ENCODE measurements at regions not wholly inside any gene's neighbourhood (a gene's known extent, or its start where the extent isn't known, plus 50 kb on each side); places are given as distances from the start of the nearest gene placed in this dataset.

- no peak overlapping the region for H3K4me3 Mint-ChIP-seq
- no peaks in the 10 kb centered on the region for H3K4me1 Mint-ChIP-seq (ENCODE audit: low read depth)
These were observed 445.0 kb upstream of the KIF2A start for GRCh38 chr5:61860978-61861377.

GRCh38 chr5:61866930-61867329 is 439.1 kb upstream of the KIF2A start:
- H3K27me3 Mint-ChIP-seq = no peaks in the 10 kb centered on the region
- H3K36me3 Mint-ChIP-seq (ENCODE audit: low read depth) = no peaks in the 10 kb centered on the region
- POLR2A ChIA-PET = no interaction called here
- no peak overlapping the region for H3K4me3 Mint-ChIP-seq
- DNase-seq (peak; percentile 18), ATAC-seq (peak; percentile 60)
- intact Hi-C loops (cut with micrococcal nuclease) = no loop called here
- CTCF ChIA-PET = no interaction called here
- no peak for TF ChIP-seq CTCF (IDR thresholded peaks at IDR 0.05)
- peaks cover 3% of the 10 kb centered on the region for H3K9me3 Mint-ChIP-seq
- H3K4me1 Mint-ChIP-seq (ENCODE audit: low read depth) = no peaks in the 10 kb centered on the region
- no peak overlapping the region for H3K27ac Mint-ChIP-seq

More at GRCh38 chr5:61860978-61861377, 445.0 kb upstream of the KIF2A start:
- TF ChIP-seq CTCF (IDR thresholded peaks at IDR 0.05) = no peak
- CTCF ChIA-PET = no interaction called here
- intact Hi-C loops (cut with micrococcal nuclease) = no loop called here
- peaks cover 1% of the 10 kb centered on the region for H3K27me3 Mint-ChIP-seq
- ATAC-seq (no peak), DNase-seq (no peak)
- H3K27ac Mint-ChIP-seq = no peak overlapping the region
- no peaks in the 10 kb centered on the region for H3K36me3 Mint-ChIP-seq (ENCODE audit: low read depth)
- POLR2A ChIA-PET = no interaction called here
- peaks cover 2% of the 10 kb centered on the region for H3K9me3 Mint-ChIP-seq

- no peak for ATAC-seq
- Mint-ChIP-seq H3K4me1 (ENCODE audit: low read depth) (no peaks in the 10 kb centered on the region), H3K27me3 (no peaks in the 10 kb centered on the region), H3K36me3 (ENCODE audit: low read depth) (peaks cover 2% of the 10 kb centered on the region), H3K27ac (no peak overlapping the region), H3K9me3 (peaks cover 9% of the 10 kb centered on the region), H3K4me3 (no peak overlapping the region)
- DNase-seq = no peak
- no peak for TF ChIP-seq CTCF (IDR thresholded peaks at IDR 0.05)
- ChIA-PET CTCF (no interaction called here), POLR2A (no interaction called here)
- intact Hi-C loops (cut with micrococcal nuclease) = no loop called here
These were observed 436.7 kb upstream of the KIF2A start for GRCh38 chr5:61869333-61869732.

- intact Hi-C loops (cut with micrococcal nuclease) = no loop called here
- Mint-ChIP-seq H3K4me1 (ENCODE audit: low read depth) (no peaks in the 10 kb centered on the region), H3K27ac (no peak overlapping the region), H3K36me3 (ENCODE audit: low read depth) (no peaks in the 10 kb centered on the region), H3K9me3 (no peaks in the 10 kb centered on the region), H3K27me3 (no peaks in the 10 kb centered on the region), H3K4me3 (no peak overlapping the region)
- no peak for TF ChIP-seq CTCF (IDR thresholded peaks at IDR 0.05)
- CTCF ChIA-PET = no interaction called here
- POLR2A ChIA-PET = no interaction called here
- ATAC-seq (no peak), DNase-seq (no peak)
These were observed 427.5 kb upstream of the KIF2A start for GRCh38 chr5:61878471-61878870.

- H3K27me3 Mint-ChIP-seq = no peaks in the 10 kb centered on the region
- no peak for ATAC-seq
- no peaks in the 10 kb centered on the region for H3K9me3 Mint-ChIP-seq
- H3K36me3 Mint-ChIP-seq (ENCODE audit: low read depth) = no peaks in the 10 kb centered on the region
- intact Hi-C loops (cut with micrococcal nuclease) = no loop called here
- no peak for DNase-seq
- H3K4me3 Mint-ChIP-seq = no peak overlapping the region
- TF ChIP-seq CTCF (IDR thresholded peaks at IDR 0.05) = no peak
- H3K27ac Mint-ChIP-seq = no peak overlapping the region
- ChIA-PET CTCF (no interaction called here), POLR2A (no interaction called here)
- no peaks in the 10 kb centered on the region for H3K4me1 Mint-ChIP-seq (ENCODE audit: low read depth)
These were observed 424.1 kb upstream of the KIF2A start for GRCh38 chr5:61881821-61882487.

All from activated CD8-positive, alpha-beta T cell treated with anti-CD3 and anti-CD28 coated beads for 36 hours (primary cell).